Brain pericyte (primary cell): ENCODE measurements at regions not wholly inside any gene's neighbourhood (a gene's known extent, or its start where the extent isn't known, plus 50 kb on each side); places are given as distances from the start of the nearest gene placed in this dataset.

Experiments used
- DNase-seq: peaks from one replicate; pipeline ENCODE4 v3.0.0-alpha.2; 2012; ENCODE audit warnings: low read depth, low spot score

GRCh38 chr7:46451846-46452245 is 530.8 kb upstream of the IGFBP3 start:
- no peak for DNase-seq

- DNase-seq: no peak
Observed at GRCh38 chr7:46450886-46451285, 529.8 kb upstream of the IGFBP3 start.

- DNase-seq: no peak
Observed at GRCh38 chr7:46450425-46450824, 529.4 kb upstream of the IGFBP3 start.

GRCh38 chr7:46449743-46450142 is 528.7 kb upstream of the IGFBP3 start:
- no peak for DNase-seq

GRCh38 chr7:46448478-46448877 is 527.4 kb upstream of the IGFBP3 start:
- DNase-seq: no peak

- no peak for DNase-seq
Observed at GRCh38 chr7:46446151-46446550, 525.1 kb upstream of the IGFBP3 start.

- DNase-seq: no peak
Observed at GRCh38 chr7:46444256-46444655, 523.2 kb upstream of the IGFBP3 start.

- no peak for DNase-seq
Observed at GRCh38 chr7:46440186-46440585, 519.1 kb upstream of the IGFBP3 start.

GRCh38 chr7:46432708-46433107 is 511.6 kb upstream of the IGFBP3 start:
- peak; percentile 11 for DNase-seq

GRCh38 chr7:46428295-46428694 is 507.2 kb upstream of the IGFBP3 start:
- no peak for DNase-seq

- DNase-seq: no peak
Observed at GRCh38 chr7:46424934-46425333, 503.9 kb upstream of the IGFBP3 start.

GRCh38 chr7:46421441-46422230 is 500.6 kb upstream of the IGFBP3 start:
- DNase-seq: no peak

- DNase-seq: no peak
Observed at GRCh38 chr7:46414946-46415345, 493.9 kb upstream of the IGFBP3 start.

GRCh38 chr7:46411236-46411635 is 490.2 kb upstream of the IGFBP3 start:
- no peak for DNase-seq

- no peak for DNase-seq
Observed at GRCh38 chr7:46407125-46407524, 486.1 kb upstream of the IGFBP3 start.

- DNase-seq: no peak
Observed at GRCh38 chr7:46397591-46397990, 476.5 kb upstream of the IGFBP3 start.

GRCh38 chr7:46396481-46396880 is 475.4 kb upstream of the IGFBP3 start:
- DNase-seq: no peak

GRCh38 chr7:46393142-46393541 is 472.1 kb upstream of the IGFBP3 start:
- no peak for DNase-seq

- no peak for DNase-seq
Observed at GRCh38 chr7:46391231-46392201, 470.4 kb upstream of the IGFBP3 start.

GRCh38 chr7:46390042-46390441 is 469.0 kb upstream of the IGFBP3 start:
- DNase-seq: no peak

GRCh38 chr7:46389146-46389545 is 468.1 kb upstream of the IGFBP3 start:
- no peak for DNase-seq

- DNase-seq: no peak
Observed at GRCh38 chr7:46387646-46388045, 466.6 kb upstream of the IGFBP3 start.
